Testis (tissue), 2 donors: ENCODE measurements at regions not wholly inside any gene's neighbourhood (a gene's known extent, or its start where the extent isn't known, plus 50 kb on each side); places are given as distances from the start of the nearest gene placed in this dataset.

Experiments used
- POLR2A ChIP-seq: fragments of 450-650 bp; IDR thresholded peaks from one replicate; pipeline ENCODE4 v1.6.1; 2017; ENCODE audit warnings: antibody characterized with exemption, mild to moderate bottlenecking, moderate library complexity
- TF ChIP-seq, protein P1 (sequence below), 3 experiments: fragments of 450-650 bp in 2 of 3; fragments of 200-600 bp in 1 of 3; sonication (generic) in 1 of 3; IDR thresholded peaks; one replicate each; pipeline ENCODE4 v1.5.1; 2016 to 2019; ENCODE audit warnings: antibody characterized with exemption in 3 of 3, mild to moderate bottlenecking in 2 of 3, moderate library complexity in 1 of 3

DNA sequence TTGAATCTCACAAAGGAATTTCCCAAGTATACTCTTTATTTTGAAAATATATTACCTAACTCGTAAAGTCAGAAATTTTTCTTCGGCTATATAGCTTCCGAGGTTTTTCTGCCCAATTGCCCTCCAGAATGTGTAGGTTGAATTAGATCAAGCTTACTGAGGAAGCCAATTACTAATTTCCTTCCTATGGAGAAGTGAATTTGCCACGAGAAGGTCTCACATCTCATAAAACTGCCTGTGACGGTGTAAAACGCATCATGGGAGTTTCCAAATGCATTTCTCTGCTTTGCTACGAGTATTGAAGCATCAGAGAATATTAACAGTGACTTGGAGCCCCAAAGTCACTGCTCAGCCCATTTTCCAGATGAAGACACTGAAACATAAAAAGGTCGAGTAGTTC is 262.3 kb downstream of the PTBP2 start:
- TF ChIP-seq POLR2A: no peak
- TF ChIP-seq, protein P1, sequence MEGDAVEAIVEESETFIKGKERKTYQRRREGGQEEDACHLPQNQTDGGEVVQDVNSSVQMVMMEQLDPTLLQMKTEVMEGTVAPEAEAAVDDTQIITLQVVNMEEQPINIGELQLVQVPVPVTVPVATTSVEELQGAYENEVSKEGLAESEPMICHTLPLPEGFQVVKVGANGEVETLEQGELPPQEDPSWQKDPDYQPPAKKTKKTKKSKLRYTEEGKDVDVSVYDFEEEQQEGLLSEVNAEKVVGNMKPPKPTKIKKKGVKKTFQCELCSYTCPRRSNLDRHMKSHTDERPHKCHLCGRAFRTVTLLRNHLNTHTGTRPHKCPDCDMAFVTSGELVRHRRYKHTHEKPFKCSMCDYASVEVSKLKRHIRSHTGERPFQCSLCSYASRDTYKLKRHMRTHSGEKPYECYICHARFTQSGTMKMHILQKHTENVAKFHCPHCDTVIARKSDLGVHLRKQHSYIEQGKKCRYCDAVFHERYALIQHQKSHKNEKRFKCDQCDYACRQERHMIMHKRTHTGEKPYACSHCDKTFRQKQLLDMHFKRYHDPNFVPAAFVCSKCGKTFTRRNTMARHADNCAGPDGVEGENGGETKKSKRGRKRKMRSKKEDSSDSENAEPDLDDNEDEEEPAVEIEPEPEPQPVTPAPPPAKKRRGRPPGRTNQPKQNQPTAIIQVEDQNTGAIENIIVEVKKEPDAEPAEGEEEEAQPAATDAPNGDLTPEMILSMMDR (IDR thresholded peaks at IDR 0.05): no peak
